ENCODE measurements at regions not wholly inside any gene's neighbourhood (a gene's known extent, or its start where the extent isn't known, plus 50 kb on each side); places are given as distances from the start of the nearest gene placed in this dataset.
"Not testable (repeated sequence)": the region's sequence is repeated elsewhere in the genome, so short reads cannot be mapped to it uniquely, and the experiment has no call there.

DNA sequence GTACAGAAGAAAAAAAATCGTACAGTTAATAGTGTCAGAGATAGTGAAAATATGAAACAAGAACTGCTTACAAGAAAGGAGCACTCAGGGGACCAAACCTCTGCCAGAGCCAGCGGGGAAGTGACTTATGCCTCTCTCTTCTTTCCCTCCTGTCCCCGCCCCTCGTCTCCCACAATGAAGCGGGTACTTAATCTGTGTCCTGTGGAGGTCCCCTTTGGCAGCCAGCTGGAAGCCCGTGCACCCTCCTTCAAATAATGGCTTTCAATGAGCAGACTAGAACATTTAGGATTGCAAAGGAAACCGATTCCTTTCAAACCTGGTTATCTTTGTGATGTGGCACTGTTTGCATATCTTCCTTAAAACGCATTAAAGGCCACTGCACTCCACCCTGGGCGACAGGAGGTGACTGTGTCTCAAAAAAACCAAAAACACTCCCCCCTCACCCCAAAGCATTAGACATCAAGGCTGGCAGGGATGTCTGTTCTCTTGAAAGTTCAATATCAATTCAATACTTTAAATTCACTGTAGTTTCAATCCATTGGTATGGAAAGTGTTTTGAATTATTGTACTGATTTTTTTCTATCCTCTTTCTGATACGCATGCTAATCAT is 51.7 kb downstream of the PPIAL4C start:
- DNase-seq, result not testable (repeated sequence)

DNA sequence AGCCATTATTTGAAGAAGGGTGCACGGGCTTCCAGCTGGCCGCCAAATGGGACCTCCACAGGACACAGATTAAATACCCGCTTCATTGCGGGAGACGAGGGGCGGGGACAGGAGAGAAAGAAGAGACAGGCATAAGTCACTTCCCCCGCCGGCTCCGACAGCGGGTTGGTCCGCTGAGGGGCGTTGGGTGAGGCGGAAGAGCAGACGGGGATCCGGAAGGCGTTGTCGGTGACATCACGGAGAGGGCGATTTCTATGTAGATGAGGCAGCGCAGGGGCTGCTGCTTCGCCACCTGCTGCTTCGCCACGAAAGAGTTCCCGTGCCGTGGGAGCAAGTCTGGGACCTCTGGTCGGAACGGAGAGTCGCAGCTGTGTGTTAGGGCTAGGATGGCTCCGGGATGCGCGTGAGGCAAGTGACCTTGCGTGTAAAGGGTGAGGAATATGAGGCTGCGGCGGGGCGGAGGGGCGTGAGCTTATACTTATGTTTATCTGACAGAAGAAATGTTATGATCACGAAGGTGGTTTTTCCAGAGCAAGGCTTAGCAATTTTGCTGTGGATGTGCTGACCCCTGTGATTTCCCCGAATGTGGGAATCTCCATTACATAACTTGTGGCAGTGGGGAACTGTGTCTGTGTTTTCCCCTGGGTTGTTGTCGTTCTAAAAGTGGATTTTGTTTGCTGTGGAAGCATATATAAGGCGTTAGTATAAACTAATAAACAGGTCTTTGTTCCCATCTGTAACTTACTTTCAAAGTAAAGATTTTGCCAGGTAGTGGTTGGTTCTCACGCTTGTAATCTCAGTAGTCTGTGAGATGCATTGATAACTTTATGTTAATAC is 52.9 kb downstream of the PPIAL4C start:
- DNase-seq, result peak; percentile 96

DNA sequence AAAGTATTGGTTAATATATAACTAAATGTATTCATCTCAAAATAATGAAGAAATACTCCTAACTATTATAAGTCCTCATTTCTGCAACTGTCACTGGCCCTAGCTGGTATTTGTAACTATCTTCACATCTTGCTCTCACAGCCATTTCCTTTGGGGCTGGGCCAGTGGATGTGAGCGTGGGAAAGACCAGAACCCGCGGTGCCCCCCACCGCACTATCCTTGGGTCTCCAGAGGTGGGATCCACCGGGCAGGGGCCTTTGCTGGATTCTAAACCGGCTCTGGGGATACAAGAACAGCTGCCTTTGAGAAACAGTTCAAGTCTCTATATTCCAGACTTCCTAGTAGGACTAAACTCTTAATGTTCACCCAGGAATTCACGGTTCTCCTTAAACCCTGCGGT is 54.8 kb downstream of the PPIAL4C start:
- not testable (repeated sequence) for DNase-seq

DNA sequence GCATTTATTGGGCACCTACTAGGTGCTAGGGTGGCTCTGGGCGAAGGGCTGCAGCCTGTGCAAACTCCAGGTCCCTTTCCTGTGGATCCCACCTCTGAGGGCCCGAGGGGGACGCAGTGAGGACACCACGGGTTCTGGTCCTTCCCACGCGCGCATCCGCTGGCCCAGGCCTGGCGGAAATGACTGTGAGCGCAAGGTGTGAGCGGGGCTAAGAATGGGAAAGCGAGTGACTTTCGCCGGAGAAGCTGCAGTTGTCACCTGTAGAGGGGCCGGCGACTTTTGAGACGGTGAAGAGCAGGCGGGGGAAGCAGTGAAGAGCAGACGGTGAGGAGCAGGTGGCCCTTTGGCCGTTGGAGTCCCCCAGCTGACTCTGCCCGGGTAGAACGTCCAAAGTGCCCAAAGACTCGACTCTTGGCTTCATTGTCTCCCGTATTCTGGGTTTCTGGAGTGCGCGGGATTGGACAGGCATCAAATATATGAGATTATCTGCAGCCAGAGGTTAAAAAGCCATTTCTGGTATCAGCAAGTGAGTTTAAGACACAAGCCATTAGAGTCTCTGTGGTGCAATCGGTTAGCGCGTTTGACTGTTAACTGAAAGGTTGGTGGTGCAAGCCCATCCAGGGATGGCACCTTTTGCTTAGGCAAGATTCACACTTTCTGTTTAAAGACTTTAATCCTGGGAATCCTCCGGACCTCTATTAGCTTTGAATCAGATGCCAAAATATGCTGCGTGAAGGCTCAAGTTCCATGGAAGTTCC is 55.4 kb downstream of the PPIAL4C start:
- DNase-seq, result not testable (repeated sequence)

DNA sequence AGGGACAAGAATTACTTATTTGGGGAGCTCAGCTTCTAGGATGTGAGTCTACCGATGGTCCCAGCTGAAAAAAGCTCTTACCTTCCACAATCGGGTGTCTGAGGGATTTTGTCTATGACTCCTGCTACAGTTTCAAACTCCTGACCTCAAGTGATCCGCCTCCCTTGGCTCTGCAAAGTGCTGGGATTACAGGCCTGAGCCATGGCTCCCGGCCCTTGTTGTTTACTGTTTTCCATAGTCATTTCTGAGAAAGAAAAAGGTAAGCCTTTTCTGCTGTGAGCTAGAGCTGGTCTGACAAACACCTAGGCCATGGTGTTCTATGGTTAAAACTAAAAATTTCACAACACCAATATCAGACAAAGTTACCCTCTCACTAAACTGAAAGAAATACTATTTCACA is 57.5 kb downstream of the PPIAL4C start:
- DNase-seq, result not testable (repeated sequence)

DNA sequence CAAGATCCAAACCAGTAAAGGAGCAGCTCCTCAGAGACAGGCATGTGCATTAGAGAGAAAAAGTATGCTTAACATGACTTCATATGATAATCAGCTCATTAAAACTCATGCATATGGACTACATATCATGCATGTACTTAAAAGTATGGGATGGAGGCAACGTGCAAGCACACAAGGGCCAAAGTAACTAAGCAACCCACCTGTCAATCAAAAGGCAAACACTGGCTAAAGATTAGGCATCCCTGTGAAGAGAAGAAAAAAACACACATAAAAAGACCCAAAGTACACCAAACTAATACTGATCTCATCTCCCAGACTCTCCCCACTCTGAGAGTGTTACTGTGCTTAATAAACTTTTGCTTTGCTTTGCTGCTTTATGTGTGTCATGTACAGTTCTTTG is 61.2 kb downstream of the PPIAL4C start:
- not testable (repeated sequence) for DNase-seq

DNA sequence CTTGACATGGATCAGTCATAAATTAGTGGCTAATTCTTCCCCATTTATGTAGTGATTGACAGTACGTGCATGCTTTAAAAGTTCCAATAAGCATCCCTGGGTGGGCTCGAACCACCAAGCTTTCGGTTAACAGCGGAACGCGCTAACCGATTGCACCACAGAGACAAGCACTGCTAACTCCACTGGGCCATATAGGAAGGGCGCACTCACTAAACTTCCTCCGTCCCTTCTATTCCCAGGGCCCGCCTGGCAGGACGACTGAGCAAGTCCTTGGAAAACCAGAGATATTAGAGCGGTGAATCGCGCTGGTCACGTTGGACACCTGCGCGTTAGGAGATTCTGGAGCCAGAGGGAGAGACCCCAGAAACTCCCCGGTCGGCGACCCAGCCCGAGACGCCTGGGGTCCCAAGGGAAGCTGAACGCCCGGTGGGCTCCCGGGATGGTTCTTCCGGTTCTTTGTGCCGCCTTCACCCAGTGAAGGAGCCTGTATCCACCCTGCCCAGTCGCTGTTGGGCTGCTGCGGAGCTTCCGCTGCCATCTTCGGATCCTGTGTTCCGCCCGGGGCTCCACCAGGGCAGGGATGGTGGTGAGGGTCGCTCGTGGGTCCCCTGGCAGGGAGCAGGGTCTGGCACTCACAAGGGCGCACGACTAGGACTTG is 62.8 kb downstream of the PPIAL4C start:
- DNase-seq, result not testable (repeated sequence)

DNA sequence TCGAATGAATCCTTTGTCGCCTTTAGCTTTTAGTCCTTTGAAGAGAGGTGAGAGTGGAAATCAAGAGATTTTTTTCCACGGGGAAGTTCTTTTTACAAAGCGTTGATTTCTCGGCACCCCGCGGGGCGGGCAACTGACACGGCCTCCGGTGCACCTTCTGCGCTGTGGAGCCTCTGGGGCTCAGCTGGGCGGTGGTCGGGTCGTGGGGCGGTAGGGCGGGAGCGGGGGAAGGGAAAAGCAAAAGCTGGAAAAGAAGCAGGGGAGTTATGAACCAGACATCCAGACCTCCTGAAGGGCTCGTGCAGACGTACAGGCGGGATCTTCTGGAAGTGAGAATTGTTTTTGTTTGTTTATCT is 63.3 kb downstream of the PPIAL4C start:
- DNase-seq, result not testable (repeated sequence)

DNA sequence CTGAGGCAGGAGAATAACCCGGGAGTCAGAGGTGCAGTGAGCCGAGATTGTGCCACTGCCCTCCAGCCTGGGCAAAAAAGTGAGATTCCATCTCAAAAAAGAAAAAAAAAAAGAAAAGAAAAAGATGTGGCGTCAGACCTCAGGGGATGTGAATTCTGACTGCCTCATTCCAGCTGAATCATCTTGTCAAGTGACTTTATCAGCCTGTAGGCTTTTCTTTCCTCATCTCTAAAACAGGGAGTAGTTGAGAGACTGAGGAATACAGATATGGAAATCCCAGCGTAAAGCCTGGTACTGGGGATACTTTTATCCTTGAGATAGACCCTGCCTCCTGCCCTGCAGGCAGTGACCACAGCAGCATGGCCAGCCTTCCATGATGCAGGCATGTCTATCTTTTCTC is 74.1 kb downstream of the PPIAL4C start:
- DNase-seq, result not testable (repeated sequence)

DNA sequence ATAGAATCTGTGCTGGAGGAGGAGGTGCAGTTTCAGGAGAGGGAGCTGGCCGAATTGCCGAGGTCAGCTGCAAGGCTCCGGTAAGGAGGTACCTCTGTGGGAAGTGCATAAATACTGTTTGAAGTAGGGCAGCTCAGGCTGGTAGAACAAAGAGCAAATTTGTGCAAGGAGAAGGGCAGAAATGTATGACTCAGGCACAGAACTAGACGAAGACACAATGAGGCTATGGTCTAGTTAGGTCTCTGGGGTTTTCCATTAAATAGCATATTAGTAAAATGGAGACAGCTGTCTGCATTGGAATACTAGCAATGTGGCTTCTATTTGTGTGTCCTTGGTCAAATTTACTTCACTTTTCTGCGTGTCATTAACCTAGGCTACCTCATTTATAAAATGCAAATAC is 74.5 kb downstream of the PPIAL4C start:
- DNase-seq, result not testable (repeated sequence)

DNA sequence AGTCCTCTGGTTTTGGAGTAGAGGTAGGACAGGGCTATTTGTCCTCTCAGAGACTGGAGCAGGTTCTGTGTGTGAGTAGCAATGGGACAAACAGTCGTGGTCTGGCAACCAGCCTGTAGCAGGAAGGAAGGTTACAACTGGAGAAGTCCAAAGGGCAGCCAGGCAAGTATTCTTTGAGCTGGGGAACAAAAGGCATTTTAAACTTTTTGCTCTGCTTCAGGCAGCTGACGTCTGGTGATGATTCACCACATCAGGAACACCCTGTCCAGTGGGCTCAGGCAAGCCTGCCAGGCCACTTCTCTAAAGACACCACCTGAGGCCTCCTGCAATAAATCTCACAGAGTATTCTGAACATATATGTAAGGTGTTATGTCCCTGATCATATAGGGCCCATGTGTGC is 81.0 kb downstream of the PPIAL4C start:
- DNase-seq, result not testable (repeated sequence)

DNA sequence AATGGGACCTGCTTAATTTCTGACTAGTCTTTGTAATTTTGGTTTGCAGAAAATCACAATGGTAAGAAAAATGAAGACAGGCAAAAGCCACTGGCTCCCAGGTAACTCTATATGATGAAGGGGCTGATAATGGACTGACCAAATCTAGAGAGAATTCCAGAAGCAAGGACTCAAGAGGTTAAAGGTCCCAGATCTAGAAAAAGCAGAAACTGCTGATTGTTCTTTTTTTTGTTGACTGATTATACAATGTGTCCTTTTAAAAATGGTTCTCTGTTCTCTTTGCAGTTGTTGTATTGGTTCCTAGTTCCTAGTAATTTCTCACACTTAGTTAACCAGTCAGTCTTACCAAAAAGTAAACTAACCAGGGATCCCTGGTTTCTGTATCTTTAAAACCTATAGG is 81.4 kb downstream of the PPIAL4C start:
- not testable (repeated sequence) for DNase-seq

DNA sequence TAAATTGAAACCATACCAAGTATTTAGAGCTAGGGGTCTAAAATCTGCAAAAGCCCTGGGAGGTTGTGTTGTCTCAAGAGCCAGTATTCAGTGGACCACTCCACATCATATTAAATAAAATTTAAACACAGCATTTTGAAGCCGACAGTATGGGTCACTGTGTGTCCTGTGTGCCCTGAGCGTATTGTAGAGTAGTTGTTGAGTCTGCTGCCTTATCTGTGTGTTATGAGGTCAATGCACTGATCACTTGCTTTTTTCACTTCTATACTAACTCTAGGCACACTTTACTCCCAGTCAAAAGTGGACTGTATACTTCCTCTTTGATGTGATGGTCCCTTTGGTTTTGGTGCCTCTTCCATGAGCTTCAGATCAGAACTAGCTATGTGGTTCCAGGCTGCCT is 81.9 kb downstream of the PPIAL4C start:
- not testable (repeated sequence) for DNase-seq

DNA sequence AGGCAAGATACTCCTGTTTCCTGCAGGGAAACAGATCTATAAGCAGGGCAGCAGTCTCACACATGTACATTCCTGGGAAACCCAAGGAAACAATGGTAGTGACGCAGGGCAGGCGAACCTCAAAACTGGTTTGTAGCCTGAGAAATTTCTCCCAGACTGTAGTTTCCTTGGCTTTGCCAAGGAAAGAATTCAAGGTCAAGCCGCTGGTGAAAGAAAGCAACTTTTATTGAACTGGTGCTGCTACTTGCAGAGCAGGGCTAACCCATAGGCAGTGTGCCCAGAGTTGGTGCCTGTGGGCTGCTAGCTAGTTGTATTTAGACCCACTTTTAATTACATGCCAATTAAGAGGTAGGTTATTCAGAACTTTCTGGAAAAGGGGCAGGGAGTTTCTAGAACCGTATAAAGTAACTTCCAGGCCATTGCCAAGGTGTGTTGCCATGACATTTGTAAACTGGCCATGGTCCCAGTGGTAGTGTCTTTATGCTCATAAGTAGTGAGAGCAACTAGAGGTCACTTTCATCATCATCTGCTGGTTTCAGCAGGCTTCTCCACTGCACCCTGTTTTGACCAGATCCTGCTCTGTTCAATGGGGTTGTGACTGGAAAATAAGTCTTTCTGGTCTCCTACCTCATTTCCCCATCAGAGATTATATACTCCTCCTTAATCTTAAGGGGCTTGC is 89.7 kb downstream of the PPIAL4C start:
- DNase-seq, result not testable (repeated sequence)

DNA sequence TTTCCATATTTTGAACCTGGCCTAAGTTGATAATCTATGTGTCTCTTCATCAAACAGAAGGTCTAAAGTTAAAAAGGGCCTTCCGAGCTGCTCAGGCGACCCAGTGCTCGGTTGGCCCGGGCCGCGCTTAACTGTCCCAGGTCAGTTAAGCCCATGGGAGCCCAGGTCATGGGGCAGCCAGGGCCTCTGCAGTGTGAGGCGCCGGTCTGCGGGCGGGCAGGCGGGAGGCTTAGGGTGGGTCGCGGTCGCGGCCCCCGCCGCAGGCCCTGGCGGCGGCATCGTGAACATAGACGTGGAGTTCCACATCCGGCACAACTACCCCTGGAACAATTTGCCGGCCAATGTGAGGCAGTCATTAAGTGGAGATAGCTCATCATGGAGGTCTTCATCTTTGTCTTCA is 91.3 kb downstream of the PPIAL4C start:
- DNase-seq, result not testable (repeated sequence)

DNA sequence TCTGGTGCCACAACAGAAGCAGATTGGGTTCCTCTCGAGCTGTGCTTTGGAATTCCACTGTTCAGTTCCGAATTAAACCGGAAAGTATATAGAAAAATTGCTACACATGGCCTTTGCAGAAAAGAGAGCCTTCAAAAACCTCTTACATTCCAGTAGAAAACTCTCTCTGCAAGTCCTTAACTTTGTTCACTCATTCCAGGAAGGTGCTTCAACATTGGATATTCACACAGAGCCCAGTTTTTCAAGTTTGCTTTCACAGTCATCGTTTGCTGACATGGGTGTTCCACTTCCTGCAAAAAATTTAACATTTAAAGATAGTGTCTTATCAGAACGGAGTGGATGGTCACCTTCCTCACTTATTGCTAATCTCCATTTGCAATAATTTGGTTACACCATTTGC is 93.7 kb downstream of the PPIAL4C start:
- not testable (repeated sequence) for DNase-seq

DNA sequence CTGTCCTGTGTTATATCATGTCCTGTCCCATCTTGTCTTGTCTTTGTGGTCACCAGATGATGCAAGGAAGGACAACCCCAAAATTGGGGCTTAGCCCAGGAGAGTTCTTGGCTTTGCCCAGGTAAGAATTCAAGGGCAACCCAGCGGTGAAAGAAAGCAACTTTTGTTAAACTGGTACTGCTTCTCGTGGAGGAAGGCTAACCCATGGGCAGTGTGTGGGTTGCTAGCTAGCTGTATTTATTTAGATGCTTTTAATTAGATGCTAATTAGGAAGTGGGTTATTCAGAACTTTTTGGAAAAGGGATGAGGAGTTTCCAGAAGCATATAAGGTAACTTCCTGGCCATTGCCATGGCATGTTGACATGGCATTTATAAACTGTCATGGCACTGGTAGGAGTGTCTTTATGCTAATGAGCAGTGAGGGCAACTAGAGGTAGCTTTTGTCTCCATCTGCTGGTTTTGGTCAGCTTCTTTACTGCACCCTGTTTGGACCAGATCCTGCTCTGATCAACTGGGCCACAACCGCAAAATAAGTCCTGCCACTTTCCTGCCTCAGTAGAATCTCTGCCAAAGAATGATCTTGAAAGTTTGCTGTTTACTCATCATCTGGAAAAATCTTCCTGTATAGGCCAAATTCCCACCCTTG is 95.8 kb upstream of the FCGR1A start:
- not testable (repeated sequence) for DNase-seq

DNA sequence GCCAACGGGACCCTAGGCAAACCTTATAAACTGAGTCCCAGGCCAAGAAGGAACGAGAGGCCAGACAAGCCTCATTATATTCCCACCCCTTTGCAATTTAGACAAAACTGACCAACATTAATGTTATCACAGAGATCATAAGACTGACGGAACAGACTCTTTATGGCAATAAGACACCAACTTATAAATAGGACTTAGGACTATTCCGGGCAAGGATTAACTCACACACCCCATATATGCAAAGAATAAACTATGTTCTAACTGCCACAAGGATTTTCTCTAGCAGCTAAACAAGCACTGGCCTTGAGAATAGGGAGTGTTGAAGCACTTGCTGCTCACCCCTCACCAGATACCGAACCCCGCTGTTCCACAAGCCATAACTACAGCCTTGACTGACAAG is 91.1 kb upstream of the FCGR1A start:
- not testable (repeated sequence) for DNase-seq

DNA sequence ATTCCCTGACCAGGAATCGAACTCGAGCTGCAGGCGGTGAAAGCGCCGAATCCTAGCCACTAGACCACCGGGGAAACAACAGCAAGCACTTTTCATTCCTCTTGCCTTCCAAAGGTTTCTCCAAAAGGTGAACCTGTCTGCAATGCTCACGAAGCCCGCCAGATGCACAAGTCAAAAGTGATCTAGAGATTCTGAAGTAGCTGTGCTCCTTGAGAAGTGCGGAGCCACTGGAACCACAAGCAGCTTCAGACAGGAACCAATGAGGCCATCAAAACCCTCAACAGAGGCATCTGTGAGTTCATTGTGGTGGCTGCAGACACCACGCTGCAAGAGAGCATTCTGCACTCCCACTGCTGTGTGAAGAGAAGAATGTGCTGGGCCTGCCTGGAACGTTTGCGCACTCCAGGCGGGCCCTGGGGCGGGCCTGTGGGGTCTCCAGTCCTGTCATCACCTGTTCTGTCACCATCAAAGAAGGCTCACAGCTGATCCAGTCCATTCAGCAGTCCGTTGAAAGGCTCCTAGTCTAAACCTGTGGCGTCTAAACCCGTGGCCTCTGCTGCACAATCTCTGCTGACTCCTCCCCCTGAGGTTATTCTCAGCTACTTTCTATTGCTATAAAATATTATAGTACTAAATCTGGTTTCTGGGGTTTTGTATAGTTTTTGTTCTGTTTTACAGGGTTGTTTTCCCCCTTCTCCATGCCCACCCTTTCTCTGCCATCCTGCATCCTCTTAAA is 89.5 kb upstream of the FCGR1A start:
- not testable (repeated sequence) for DNase-seq

DNA sequence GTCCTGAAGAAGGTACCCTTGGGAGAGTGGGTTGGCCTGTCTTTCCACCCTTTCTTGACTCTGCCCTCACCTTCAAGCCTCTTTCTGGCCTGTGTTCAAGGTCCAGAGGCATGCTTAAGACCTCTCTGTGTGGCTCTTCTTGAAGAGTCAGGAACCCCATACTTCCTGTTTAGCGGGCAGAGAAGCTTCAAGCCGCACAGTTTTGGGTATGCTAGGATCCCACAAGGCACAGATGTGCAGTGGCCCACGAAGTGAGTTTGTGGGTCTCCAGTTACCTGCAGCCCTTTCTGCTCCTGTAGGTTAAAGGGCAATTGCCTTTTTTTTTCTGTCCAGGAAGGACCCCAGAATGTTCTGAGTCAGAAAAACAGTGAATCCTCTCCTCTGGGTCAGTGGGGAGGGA is 87.4 kb upstream of the FCGR1A start:
- DNase-seq, result not testable (repeated sequence)

DNA sequence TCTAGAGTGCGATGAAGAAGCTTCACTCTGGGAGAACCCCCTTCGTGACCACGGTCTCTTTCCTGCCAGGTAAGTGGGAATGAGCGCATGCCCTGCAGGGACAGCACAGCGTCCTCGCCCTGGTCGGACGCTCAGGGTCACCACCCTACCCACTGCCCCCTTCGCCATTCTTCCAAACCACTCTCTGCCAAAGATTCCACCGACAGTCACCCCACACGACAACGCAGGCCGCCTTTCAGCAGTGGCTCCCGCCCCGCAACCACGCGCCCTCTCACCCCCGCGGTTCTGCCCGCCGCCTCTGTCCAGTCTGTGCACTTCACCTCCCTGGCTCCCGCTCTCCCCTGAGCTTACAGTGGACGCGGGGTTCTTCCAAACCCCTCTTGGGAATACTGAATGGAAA is 82.3 kb upstream of the FCGR1A start:
- not testable (repeated sequence) for DNase-seq

Data from fibroblast of skin of abdomen (primary cell).